Lower leg skin (tissue), 3 donors: ENCODE measurements at regions not wholly inside any gene's neighbourhood (a gene's known extent, or its start where the extent isn't known, plus 50 kb on each side); places are given as distances from the start of the nearest gene placed in this dataset.

Experiments used
- POLR2A ChIP-seq, 2 donors: fragments of 450-650 bp; IDR thresholded peaks; one replicate each; pipeline ENCODE4 v1.6.1; 2016 to 2017; ENCODE audit warnings: antibody characterized with exemption in 2 of 2, mild to moderate bottlenecking in 1 of 2, moderate library complexity in 1 of 2
- TF ChIP-seq, protein P1 (sequence below), 3 donors: fragments of 450-650 bp; IDR thresholded peaks; one replicate each; pipeline ENCODE4 v1.5.1; 2016; ENCODE audit warnings: antibody characterized with exemption in 3 of 3, mild to moderate bottlenecking in 3 of 3, moderate library complexity in 2 of 3

DNA sequence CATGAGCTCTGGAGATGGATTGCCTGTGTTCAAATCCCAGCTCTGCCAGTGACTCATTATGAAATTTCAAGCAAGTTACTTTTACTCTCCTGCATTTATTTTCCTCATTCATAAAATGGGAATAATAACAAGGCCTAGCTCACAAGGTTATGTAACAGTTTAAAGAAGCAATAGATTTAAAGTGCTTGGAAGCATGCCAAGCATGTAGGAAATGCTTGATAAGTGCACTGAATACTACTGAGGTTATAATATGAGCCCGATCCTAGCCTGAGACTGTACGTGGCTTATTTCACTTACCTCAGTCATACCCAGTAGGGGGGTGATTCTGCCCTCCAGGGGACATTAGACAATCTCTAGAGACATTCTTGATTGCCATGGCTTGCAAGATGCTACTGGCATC lies 734.1 kb upstream of the WWC1 start:
- TF ChIP-seq, protein P1, sequence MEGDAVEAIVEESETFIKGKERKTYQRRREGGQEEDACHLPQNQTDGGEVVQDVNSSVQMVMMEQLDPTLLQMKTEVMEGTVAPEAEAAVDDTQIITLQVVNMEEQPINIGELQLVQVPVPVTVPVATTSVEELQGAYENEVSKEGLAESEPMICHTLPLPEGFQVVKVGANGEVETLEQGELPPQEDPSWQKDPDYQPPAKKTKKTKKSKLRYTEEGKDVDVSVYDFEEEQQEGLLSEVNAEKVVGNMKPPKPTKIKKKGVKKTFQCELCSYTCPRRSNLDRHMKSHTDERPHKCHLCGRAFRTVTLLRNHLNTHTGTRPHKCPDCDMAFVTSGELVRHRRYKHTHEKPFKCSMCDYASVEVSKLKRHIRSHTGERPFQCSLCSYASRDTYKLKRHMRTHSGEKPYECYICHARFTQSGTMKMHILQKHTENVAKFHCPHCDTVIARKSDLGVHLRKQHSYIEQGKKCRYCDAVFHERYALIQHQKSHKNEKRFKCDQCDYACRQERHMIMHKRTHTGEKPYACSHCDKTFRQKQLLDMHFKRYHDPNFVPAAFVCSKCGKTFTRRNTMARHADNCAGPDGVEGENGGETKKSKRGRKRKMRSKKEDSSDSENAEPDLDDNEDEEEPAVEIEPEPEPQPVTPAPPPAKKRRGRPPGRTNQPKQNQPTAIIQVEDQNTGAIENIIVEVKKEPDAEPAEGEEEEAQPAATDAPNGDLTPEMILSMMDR (IDR thresholded peaks at IDR 0.05), result no peak
- TF ChIP-seq POLR2A (IDR thresholded peaks at IDR 0.05), result no peak
